ENCODE measurements at regions not wholly inside any gene's neighbourhood (a gene's known extent, or its start where the extent isn't known, plus 50 kb on each side); places are given as distances from the start of the nearest gene placed in this dataset.

DNA sequence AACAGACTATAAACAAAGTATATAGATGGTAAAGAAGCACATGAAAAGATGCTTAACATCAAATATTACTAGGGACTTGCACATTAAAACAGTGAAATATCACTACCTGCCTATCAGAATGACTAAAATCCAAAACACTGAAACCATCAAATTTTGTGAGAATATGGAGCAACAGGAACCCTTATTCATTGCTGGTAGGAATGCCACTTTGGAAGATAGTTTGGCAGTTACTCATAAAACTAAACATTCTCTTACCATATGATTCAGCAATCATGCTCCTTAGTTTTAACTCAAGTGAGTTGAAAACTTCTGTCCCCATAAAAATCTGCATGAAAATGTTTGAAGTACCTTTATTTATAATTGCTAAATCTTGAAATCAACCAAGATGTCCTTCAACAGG lies 297.6 kb downstream of the DAD1 start:
- H3K4me2 ChIP-seq (ENCODE audit: insufficient read depth in 1 of 2, low read depth in 2 of 2, low read length in 2 of 2), result no peak overlapping the region
- no peak overlapping the region for H2AK5ac ChIP-seq (ENCODE audit: low read depth, low read length)
- no peak overlapping the region for H2BK5ac ChIP-seq (ENCODE audit: low read depth, low read length)
- DNase-seq (ENCODE audit: low read depth in 1 of 2, low spot score in 2 of 2), result no peak
- no peak overlapping the region for H3K14ac ChIP-seq (ENCODE audit: insufficient read length)
- no peak overlapping the region for H3K4me3 ChIP-seq (ENCODE audit: extremely low read depth in 1 of 4, insufficient read depth in 2 of 4, low read depth in 3 of 4, low read length in 4 of 4)
- no peaks in the 10 kb centered on the region for H3K79me1 ChIP-seq (ENCODE audit: low read depth, low read length)
- no peak for FAIRE-seq
- H3K18ac ChIP-seq (ENCODE audit: extremely low read depth, low read length), result no peak overlapping the region
- peaks cover 2% of the 10 kb centered on the region; the same call in 1 of the 2 replicates for H3K23me2 ChIP-seq (ENCODE audit: low read depth, low read length)
- H4K91ac ChIP-seq (replicated peaks; ENCODE audit: insufficient read length, low read length), result no peak overlapping the region
- no peaks in the 10 kb centered on the region; a peak in 1 of 4 replicates for H3K9me3 ChIP-seq (ENCODE audit: insufficient read depth in 2 of 2, low read depth in 1 of 2, low read length in 1 of 2)
- no peak overlapping the region for H2BK120ac ChIP-seq (replicated peaks; ENCODE audit: low read depth, low read length)
- H3K4me1 ChIP-seq (replicated peaks in 1 of 4; ENCODE audit: control insufficient read depth in 3 of 4, insufficient read depth in 4 of 4, low read length in 3 of 4), result no peaks in the 10 kb centered on the region
- ChIA-PET POLR2A (ENCODE audit: partially characterized antibody) (no interaction called here), CTCF (ENCODE audit: partially characterized antibody) (no interaction called here)
- no peak overlapping the region for H2BK15ac ChIP-seq (ENCODE audit: low read length)
- no peak overlapping the region for H3K9ac ChIP-seq (replicated peaks in 1 of 4; ENCODE audit: extremely low read depth in 1 of 4, low read depth in 3 of 4, low read length in 3 of 4)
- no peak overlapping the region for H3K27ac ChIP-seq (ENCODE audit: low read depth, low read length)
- no peaks in the 10 kb centered on the region for H3K36me3 ChIP-seq (ENCODE audit: control insufficient read depth in 2 of 4, insufficient read depth in 4 of 4, low read length in 3 of 4)
- no peak overlapping the region for H4K8ac ChIP-seq (ENCODE audit: extremely low read depth, insufficient read depth, low read length)
- no peaks in the 10 kb centered on the region for H3K27me3 ChIP-seq (replicated peaks in 1 of 4; ENCODE audit: control insufficient read depth in 3 of 4, extremely low read depth in 1 of 4, insufficient read depth in 3 of 4, low read length in 3 of 4)
- H3K4ac ChIP-seq (replicated peaks; ENCODE audit: insufficient read length, low read depth, low read length), result no peak overlapping the region
- no peak overlapping the region for H2AFZ ChIP-seq (ENCODE audit: low read length)
- H3K79me2 ChIP-seq (ENCODE audit: control insufficient read depth in 1 of 2, insufficient read depth in 2 of 2, low read length in 2 of 2), result no peaks in the 10 kb centered on the region
- H3K23ac ChIP-seq (ENCODE audit: insufficient read length), result no peak overlapping the region
- H3K56ac ChIP-seq (replicated peaks; ENCODE audit: insufficient read length, low read depth, low read length), result no peak overlapping the region
- no peak overlapping the region for H2BK20ac ChIP-seq (ENCODE audit: low read length)
- no peaks in the 10 kb centered on the region for H4K20me1 ChIP-seq (replicated peaks in 1 of 2; ENCODE audit: control insufficient read depth in 1 of 2, insufficient read depth in 2 of 2, low read length in 2 of 2)
- H2BK12ac ChIP-seq (ENCODE audit: low read depth, low read length), result no peak overlapping the region
- no peak overlapping the region for H4K5ac ChIP-seq (ENCODE audit: insufficient read length, low read depth, low read length)
- no peak for TF ChIP-seq RAD21 (IDR thresholded peaks at IDR 0.05 in 1 of 2, conservative IDR thresholded peaks at IDR 0.05 in 1 of 2; ENCODE audit: low read depth in 2 of 2, low read length in 2 of 2)
- TF ChIP-seq FOSL1 (IDR thresholded peaks at IDR 0.05; ENCODE audit: insufficient read depth, low read depth, low read length), result no peak
- TF ChIP-seq RXRA (IDR thresholded peaks at IDR 0.05; ENCODE audit: insufficient read depth, low read depth, low read length), result no peak
- no peak for TF ChIP-seq KDM4A (IDR thresholded peaks at IDR 0.05; ENCODE audit: low read depth, low read length, severe bottlenecking)
- no peak for TF ChIP-seq YY1 (IDR thresholded peaks at IDR 0.05; ENCODE audit: low read depth, low read length)
- no peak for TF ChIP-seq JUN (IDR thresholded peaks at IDR 0.05; ENCODE audit: low read depth, low read length)
- TF ChIP-seq POLR2AphosphoS5 (IDR thresholded peaks at IDR 0.05; ENCODE audit: low read depth, low read length), result no peak
- no peak for TF ChIP-seq RFX5 (IDR thresholded peaks at IDR 0.05; ENCODE audit: borderline replicate concordance, low read depth, low read length)
- no peak for TF ChIP-seq RNF2 (IDR thresholded peaks at IDR 0.05; ENCODE audit: borderline replicate concordance, low read depth, low read length, missing control alignments, poor library complexity, severe bottlenecking)
- TF ChIP-seq SP2 (IDR thresholded peaks at IDR 0.05; ENCODE audit: low read length), result no peak
- TF ChIP-seq TCF12 (IDR thresholded peaks at IDR 0.05; ENCODE audit: low read depth, low read length), result no peak
- TF ChIP-seq, protein P1, sequence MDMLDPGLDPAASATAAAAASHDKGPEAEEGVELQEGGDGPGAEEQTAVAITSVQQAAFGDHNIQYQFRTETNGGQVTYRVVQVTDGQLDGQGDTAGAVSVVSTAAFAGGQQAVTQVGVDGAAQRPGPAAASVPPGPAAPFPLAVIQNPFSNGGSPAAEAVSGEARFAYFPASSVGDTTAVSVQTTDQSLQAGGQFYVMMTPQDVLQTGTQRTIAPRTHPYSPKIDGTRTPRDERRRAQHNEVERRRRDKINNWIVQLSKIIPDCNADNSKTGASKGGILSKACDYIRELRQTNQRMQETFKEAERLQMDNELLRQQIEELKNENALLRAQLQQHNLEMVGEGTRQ (IDR thresholded peaks at IDR 0.05; ENCODE audit: low read length), result no peak
- no peak for TF ChIP-seq CTBP2 (IDR thresholded peaks at IDR 0.05; ENCODE audit: borderline replicate concordance, insufficient read depth, insufficient read length, low read length)
- no peak for TF ChIP-seq MAFK (IDR thresholded peaks at IDR 0.05; ENCODE audit: low read depth, low read length)
- no peak for TF ChIP-seq BRCA1 (IDR thresholded peaks at IDR 0.05; ENCODE audit: low read depth, low read length)
